ENCODE measurements at regions not wholly inside any gene's neighbourhood (a gene's known extent, or its start where the extent isn't known, plus 50 kb on each side); places are given as distances from the start of the nearest gene placed in this dataset.

DNA sequence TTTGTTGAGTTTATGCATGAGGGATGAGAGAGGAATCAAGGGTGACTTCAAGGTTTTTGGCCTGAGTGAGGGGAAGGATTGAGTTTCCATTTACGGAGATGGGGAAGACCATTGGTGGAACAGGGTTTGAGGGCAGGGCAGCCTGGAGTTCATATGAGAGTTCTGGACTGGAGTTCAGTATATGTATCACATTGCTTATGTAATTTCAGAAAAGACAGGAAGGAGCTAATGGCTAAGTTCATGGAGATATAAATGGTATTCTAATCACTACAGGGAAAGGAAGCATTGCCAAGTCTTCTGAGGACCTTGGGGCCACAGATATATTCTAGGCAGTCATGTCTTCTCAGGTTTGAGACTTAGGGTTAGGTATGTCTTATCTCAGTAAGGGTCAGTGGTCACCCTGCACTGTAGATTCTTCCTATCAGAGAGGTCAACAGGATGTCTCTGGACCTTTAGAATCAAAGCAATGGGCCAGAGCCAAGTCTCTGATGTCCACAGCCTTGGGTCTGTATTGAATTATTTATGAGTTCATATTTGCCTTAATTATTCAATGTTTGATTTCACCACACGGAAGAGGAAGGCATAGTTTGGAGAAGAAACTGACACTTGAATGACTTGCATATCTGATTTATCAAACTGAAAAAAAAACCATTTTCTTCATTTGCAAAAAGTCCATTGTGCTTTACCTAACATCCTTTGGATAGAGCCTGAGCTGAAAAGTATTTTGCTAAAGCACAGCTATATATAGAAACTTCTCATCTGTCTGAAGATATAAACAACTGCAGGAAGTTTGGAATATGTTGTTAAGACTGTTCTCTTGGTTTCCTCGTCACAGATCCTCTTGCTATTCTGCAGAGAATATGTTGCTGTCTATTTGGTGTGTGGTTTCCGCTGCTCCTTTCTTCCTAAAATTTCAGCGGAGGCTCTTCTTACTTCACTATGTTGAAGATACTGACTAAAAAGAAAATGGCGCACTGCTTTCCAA, 139.5 kb downstream of the PDGFRA start:
- H3K4me3 ChIP-seq, result no peak overlapping the region
- intact Hi-C loops (cut with DNase I), result no loop called here
- no peaks in the 10 kb centered on the region for H3K36me3 ChIP-seq
- peak overlapping the region in 2 of 10 donors; percentile 25 to 41 for H3K27ac ChIP-seq
- H3K4me1 ChIP-seq, result peaks cover 0 to 18% (median 9%) of the 10 kb centered on the region in 9 donors
- no peaks in the 10 kb centered on the region for H3K9me3 ChIP-seq
- TF ChIP-seq, protein P1, sequence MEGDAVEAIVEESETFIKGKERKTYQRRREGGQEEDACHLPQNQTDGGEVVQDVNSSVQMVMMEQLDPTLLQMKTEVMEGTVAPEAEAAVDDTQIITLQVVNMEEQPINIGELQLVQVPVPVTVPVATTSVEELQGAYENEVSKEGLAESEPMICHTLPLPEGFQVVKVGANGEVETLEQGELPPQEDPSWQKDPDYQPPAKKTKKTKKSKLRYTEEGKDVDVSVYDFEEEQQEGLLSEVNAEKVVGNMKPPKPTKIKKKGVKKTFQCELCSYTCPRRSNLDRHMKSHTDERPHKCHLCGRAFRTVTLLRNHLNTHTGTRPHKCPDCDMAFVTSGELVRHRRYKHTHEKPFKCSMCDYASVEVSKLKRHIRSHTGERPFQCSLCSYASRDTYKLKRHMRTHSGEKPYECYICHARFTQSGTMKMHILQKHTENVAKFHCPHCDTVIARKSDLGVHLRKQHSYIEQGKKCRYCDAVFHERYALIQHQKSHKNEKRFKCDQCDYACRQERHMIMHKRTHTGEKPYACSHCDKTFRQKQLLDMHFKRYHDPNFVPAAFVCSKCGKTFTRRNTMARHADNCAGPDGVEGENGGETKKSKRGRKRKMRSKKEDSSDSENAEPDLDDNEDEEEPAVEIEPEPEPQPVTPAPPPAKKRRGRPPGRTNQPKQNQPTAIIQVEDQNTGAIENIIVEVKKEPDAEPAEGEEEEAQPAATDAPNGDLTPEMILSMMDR (IDR thresholded peaks at IDR 0.05), result no peak
- peaks cover 0 to 3% (median 0%) of the 10 kb centered on the region in 7 donors for H3K27me3 ChIP-seq
- DNase-seq (no peak), ATAC-seq (peak in 2 of 8 donors; percentile 52 to 63)
- WGBS, 2 donors, result 52 to 56% methylated on average over 6 of the region's 6 CpGs

DNA sequence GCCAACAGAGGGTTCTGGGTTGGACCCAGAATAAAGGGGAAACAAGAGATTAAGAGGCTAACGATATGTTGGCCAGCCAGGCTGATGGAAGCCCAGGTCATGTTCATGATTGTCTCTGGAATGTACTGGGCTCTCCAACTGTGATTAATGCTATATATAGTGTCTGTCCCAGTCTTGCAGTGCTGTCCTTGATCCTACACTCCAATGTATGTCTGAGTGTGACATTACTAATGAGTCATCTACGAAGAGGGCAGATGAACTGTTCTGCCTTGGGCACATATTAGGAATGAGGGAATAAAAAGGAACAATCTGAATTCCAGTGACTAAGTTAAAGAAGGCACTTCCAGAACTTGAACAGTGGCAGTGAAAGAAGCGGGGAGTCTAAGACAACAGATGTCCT, 142.1 kb downstream of the PDGFRA start:
- no peaks in the 10 kb centered on the region for H3K27me3 ChIP-seq
- WGBS, 2 donors, result 55 to 66% methylated on average over 3 of the region's 3 CpGs
- no peaks in the 10 kb centered on the region for H3K36me3 ChIP-seq
- H3K4me1 ChIP-seq, result peaks cover 0 to 18% (median 9%) of the 10 kb centered on the region in 9 donors
- TF ChIP-seq, protein P1 (IDR thresholded peaks at IDR 0.05), result no peak
- DNase-seq, result no peak
- no peak overlapping the region for H3K27ac ChIP-seq
- H3K4me3 ChIP-seq, result no peak overlapping the region
- no peaks in the 10 kb centered on the region for H3K9me3 ChIP-seq
- intact Hi-C loops (cut with DNase I), result loop anchor here in 1 of 10 donors (10.0 kb wide), 1 partner anchor 64 kb away; no protein-coding TSS in a partner anchor
- peak in 1 of 8 donors; percentile 22 for ATAC-seq

DNA sequence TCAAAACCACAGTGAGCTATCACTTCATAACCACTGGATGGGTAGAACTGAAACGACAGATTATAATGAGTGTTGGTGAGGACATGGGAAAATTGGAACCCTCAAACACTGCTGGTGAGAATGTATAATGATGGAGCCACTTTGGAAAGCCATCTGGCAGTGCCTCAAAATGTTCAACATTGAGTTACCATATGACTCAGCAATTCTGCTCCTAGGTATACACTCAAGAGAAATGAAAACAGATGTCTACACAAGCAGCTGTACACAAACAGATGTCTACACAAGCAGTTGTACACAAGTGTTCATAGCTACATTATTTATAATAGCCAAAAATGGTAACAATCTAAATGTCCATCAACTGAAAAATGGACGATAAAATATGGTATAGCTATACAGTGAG, 143.9 kb downstream of the PDGFRA start:
- 93 to 96% methylated on average over 2 of the region's 2 CpGs for WGBS, 2 donors
- ATAC-seq (no peak), DNase-seq (no peak)
- Histone ChIP-seq H3K27me3 (no peaks in the 10 kb centered on the region), H3K27ac (no peak overlapping the region), H3K36me3 (no peaks in the 10 kb centered on the region), H3K9me3 (no peaks in the 10 kb centered on the region), H3K4me3 (no peak overlapping the region), H3K4me1 (peaks cover 0 to 12% (median 8%) of the 10 kb centered on the region in 9 donors)
- intact Hi-C loops (cut with DNase I), result loop anchor here in 1 of 10 donors (10.0 kb wide), 1 partner anchor 62 kb away; no protein-coding TSS in a partner anchor
- TF ChIP-seq, protein P1 (IDR thresholded peaks at IDR 0.05), result no peak

DNA sequence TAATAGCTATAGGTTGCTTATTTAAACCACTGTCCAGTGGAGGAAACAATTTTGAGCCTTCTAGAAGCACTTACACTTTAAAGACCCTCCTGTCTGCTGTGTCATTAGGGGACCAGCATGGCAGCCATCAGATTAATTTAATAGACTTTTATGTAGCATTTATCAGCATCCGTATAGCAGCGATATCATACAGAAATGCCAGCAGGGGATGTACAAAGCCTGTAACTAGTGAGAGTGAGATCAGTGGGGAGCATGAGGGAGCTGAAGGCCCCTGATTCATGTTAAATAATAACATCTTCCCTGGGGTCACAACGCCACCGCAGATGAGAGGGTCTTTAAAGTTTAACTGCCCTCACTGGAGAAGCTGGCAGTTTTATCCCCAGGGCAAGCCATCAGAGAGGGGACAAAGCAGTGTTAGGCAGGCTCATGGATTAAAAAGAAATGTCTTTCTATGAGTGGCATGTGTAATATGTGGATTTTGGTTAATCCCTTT, 144.7 kb downstream of the PDGFRA start:
- Histone ChIP-seq H3K9me3 (no peaks in the 10 kb centered on the region), H3K4me3 (no peak overlapping the region), H3K27me3 (no peaks in the 10 kb centered on the region), H3K4me1 (peaks cover 0 to 6% (median under 1%) of the 10 kb centered on the region in 9 donors), H3K36me3 (no peaks in the 10 kb centered on the region), H3K27ac (no peak overlapping the region)
- 89 to 96% methylated on average over 4 of the region's 4 CpGs for WGBS, 2 donors
- DNase-seq, result no peak
- intact Hi-C loops (cut with DNase I), result loop anchor here in 1 of 10 donors (10.0 kb wide), 1 partner anchor 61 kb away; no protein-coding TSS in a partner anchor
- ATAC-seq, result no peak
- TF ChIP-seq, protein P1 (IDR thresholded peaks at IDR 0.05), result no peak
